GM12878 (cell line): ENCODE measurements at regions not wholly inside any gene's neighbourhood (a gene's known extent, or its start where the extent isn't known, plus 50 kb on each side); places are given as distances from the start of the nearest gene placed in this dataset.

ENCODE experiments used
- ATAC-seq: fragments of 200-7000 bp; cut with Tn5 transposase; 3 replicates; pipeline ENCODE4 v1.9.1; 2020; ENCODE audit warnings: mild to moderate bottlenecking, moderate library complexity
- BruUV-seq: library from RNA; stranded (reverse); fragments of 400-500 nt; replicated peaks from 2 replicates; lab custom pipeline; 2021; lab: Mats Ljungman, UMichigan
- CTCF ChIA-PET: fragments of 300-600 bp; sonication (Branson Sonifier 250); formaldehyde crosslinking; extraction: SDS; loops from one replicate; lab custom pipeline; 2021; ENCODE audit warnings: inconsistent platforms; lab: Yijun Ruan, JAX
- POLR2A ChIA-PET: fragments of 350-600 bp; formaldehyde crosslinking; extraction: SDS; loops from one replicate; lab custom pipeline; 2021; ENCODE audit warnings: inconsistent platforms; lab: Charles Lee
- RAD21 ChIA-PET: fragments of 300-600 bp; sonication (Branson Sonifier 250); formaldehyde crosslinking; loops from one replicate; lab custom pipeline; 2023; ENCODE audit warnings: antibody characterized with exemption; ENCODE audit not compliant: unreplicated experiment; lab: Charles Lee
- SMC1A ChIA-PET: fragments of 300-600 bp; sonication (Branson Sonifier 250); formaldehyde crosslinking; loops from one replicate; lab custom pipeline; 2023; ENCODE audit not compliant: unreplicated experiment, uncharacterized antibody; lab: Charles Lee
- DNase-seq: peaks from one replicate; pipeline ENCODE4 v3.0.0-alpha.2; 2011; ENCODE audit warnings: low read depth, low spot score
- FAIRE-seq: peaks from 3 replicates; lab custom pipeline; 2011; peaks lifted over from hg19 to GRCh38; lab: Jason Lieb, UNC
- H2AFZ ChIP-seq: 2 replicates; pipeline ENCODE4 v1.6.0; 2011; ENCODE audit warnings: low read depth, low read length, control low read depth; ENCODE audit not compliant: control insufficient read depth
- H3K27ac ChIP-seq: 2 replicates; pipeline ENCODE4 v1.5.1; 2011; ENCODE audit warnings: control low read depth; ENCODE audit not compliant: control insufficient read depth, insufficient read depth
- H3K27me3 ChIP-seq, 2 experiments: replicated peaks in 1 of 2; 2 replicates each; pipeline versions ENCODE4 v1.6.0 to v1.6.1; 2011; ENCODE audit warnings: low read length in 1 of 2; ENCODE audit not compliant: control insufficient read depth in 2 of 2, insufficient read depth in 2 of 2
- H3K36me3 ChIP-seq, 2 experiments: 2 replicates each; pipeline ENCODE4 v1.5.1; 2011; ENCODE audit warnings: low read length in 1 of 2; ENCODE audit not compliant: control insufficient read depth in 2 of 2, insufficient read depth in 2 of 2
- H3K4me1 ChIP-seq: 2 replicates; pipeline ENCODE4 v1.6.1; 2011; ENCODE audit warnings: mild to moderate bottlenecking, low read length, moderate library complexity, mixed read lengths; ENCODE audit not compliant: control insufficient read depth, insufficient read depth
- H3K4me2 ChIP-seq: 2 replicates; pipeline ENCODE4 v1.6.0; 2011; ENCODE audit warnings: control low read depth; ENCODE audit not compliant: control insufficient read depth, insufficient read depth
- H3K4me3 ChIP-seq: fragments of 200-600 bp; sonication (generic); 2 replicates; pipeline ENCODE4 v1.5.1; 2016
- H3K79me2 ChIP-seq: 2 replicates; pipeline ENCODE4 v1.6.0; 2011; ENCODE audit warnings: low read length; ENCODE audit not compliant: control insufficient read depth, insufficient read depth
- H3K9ac ChIP-seq: 2 replicates; pipeline ENCODE4 v1.8.0; 2011; ENCODE audit warnings: low read length, control low read depth, mixed read lengths; ENCODE audit not compliant: control insufficient read depth, insufficient read depth
- H3K9me3 ChIP-seq: replicated peaks from 3 replicates; pipeline ENCODE4 v1.5.1; 2011; ENCODE audit warnings: mild to moderate bottlenecking, low read length; ENCODE audit not compliant: control insufficient read depth, insufficient read depth
- H4K20me1 ChIP-seq: 2 replicates; pipeline ENCODE4 v1.6.0; 2011; ENCODE audit not compliant: control insufficient read depth, insufficient read depth
- BACH1 ChIP-seq: fragments of 450-650 bp; IDR thresholded peaks from 2 replicates; pipeline ENCODE4 v1.6.1; 2017; ENCODE audit warnings: mild to moderate bottlenecking, borderline replicate concordance
- GATAD2B ChIP-seq: fragments of 450-650 bp; conservative IDR thresholded peaks from 2 replicates; pipeline ENCODE4 v1.6.1; 2017; ENCODE audit warnings: low read depth, mild to moderate bottlenecking, moderate library complexity
- HDAC2 ChIP-seq: fragments of 200-600 bp; sonication (generic); IDR thresholded peaks from 2 replicates; pipeline ENCODE4 v1.6.1; 2017
- IKZF2 ChIP-seq, 2 experiments: fragments of 450-650 bp; IDR thresholded peaks; 2 replicates each; pipeline ENCODE4 v1.6.1; 2017; ENCODE audit warnings: mild to moderate bottlenecking in 2 of 2, moderate library complexity in 2 of 2
- MYB ChIP-seq: fragments of 150-350 bp; IDR thresholded peaks from 2 replicates; pipeline ENCODE4 v1.6.1; 2014; ENCODE audit warnings: mild to moderate bottlenecking, low read depth, low read length, borderline replicate concordance
- NFIC ChIP-seq: IDR thresholded peaks from 2 replicates; pipeline ENCODE4 v1.6.1; 2012; ENCODE audit warnings: low read depth, mild to moderate bottlenecking, inconsistent platforms, low read length, moderate library complexity
- NR2F1 ChIP-seq: fragments of 450-650 bp; conservative IDR thresholded peaks from 2 replicates; pipeline ENCODE4 v1.6.1; 2017; ENCODE audit warnings: mild to moderate bottlenecking
- SP1 ChIP-seq: IDR thresholded peaks from one replicate; pipeline ENCODE4 v1.6.1; 2011; ENCODE audit warnings: low read depth, low read length
- WRNIP1 ChIP-seq: IDR thresholded peaks from 2 replicates; pipeline ENCODE4 v1.6.1; 2011; ENCODE audit warnings: low read depth, low read length, improper control_type of control experiment, borderline replicate concordance
- YBX1 ChIP-seq: fragments of 450-650 bp; IDR thresholded peaks from 2 replicates; pipeline ENCODE4 v1.6.1; 2016; ENCODE audit warnings: antibody characterized with exemption
- ZNF622 ChIP-seq: fragments of 450-650 bp; IDR thresholded peaks from 2 replicates; pipeline ENCODE4 v1.6.1; 2017; ENCODE audit warnings: mild to moderate bottlenecking, inconsistent platforms
- WGBS: methylation state at CpG from one replicate; pipeline ENCODE4 v1.1.6; 2016; ENCODE audit warnings: low lambda C conversion rate; ENCODE audit not compliant: insufficient replicate concordance, insufficient coverage; ENCODE audit errors: missing lambda C conversion rate; 5-methylcytosine and 5-hydroxymethylcytosine counted together
- in situ Hi-C: fragments of 300-500 bp; cut with MboI; formaldehyde crosslinking; loops from 9 replicates; pipeline ENCODE4 v1.14.3; 2018; ENCODE audit warnings: mixed read lengths
- intact Hi-C: fragments of 100-400 bp; cut with micrococcal nuclease; formaldehyde crosslinking; loops from one replicate; pipeline ENCODE4 v1.14.2; 2022; ENCODE audit not compliant: unreplicated experiment
- TF ChIP-seq, protein P1 (sequence below): IDR thresholded peaks from 2 replicates; pipeline ENCODE4 v1.6.1; 2011; ENCODE audit warnings: low read depth, low read length, improper control_type of control experiment, borderline replicate concordance
- TF ChIP-seq, protein P2 (sequence below): fragments of 450-650 bp; IDR thresholded peaks from 2 replicates; pipeline ENCODE4 v1.6.1; 2017; ENCODE audit warnings: mild to moderate bottlenecking, low read depth, inconsistent platforms; ENCODE audit not compliant: poor library complexity, severe bottlenecking
- TF ChIP-seq, protein P3 (sequence below): fragments of 450-650 bp; conservative IDR thresholded peaks from 2 replicates; pipeline ENCODE4 v1.6.1; 2017; ENCODE audit warnings: mild to moderate bottlenecking, moderate library complexity
- TF ChIP-seq, protein P4 (sequence below): IDR thresholded peaks from 2 replicates; pipeline ENCODE4 v1.6.1; 2012; ENCODE audit warnings: improper control_type of control experiment, low read depth, low read length; ENCODE audit not compliant: insufficient replicate concordance

DNA sequence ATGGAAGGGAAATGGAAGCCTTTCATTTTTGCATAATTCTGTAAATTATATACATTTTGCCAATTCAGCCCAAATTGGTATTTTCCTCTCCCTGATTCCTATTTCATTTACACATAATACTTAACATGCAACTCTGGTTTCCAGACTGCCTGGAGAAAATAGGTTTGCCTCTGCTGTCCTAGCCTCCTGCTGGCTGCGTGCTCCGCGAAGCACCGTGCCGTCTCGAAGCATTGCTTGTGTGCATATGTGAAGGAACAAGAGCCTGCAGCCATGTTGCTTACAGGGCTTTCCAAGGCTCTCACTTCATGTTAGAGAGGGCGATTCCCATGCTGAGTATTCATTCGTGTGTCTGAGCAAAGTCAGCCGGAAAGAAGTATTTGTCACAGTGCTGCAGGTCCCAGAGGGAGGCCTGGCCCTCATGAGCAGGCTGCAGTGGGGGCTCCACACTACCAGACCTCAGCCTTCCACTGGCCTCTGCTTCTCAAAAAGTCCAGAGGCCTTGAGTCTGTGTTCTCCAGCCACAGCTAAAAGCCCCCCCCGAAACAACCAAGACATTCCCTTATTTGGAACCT lies 66.5 kb downstream of the CLRN3 start:
- POLR2A ChIA-PET = no interaction called here
- H3K36me3 ChIP-seq = no peaks in the 10 kb centered on the region
- 47% methylated on average over 10 of the region's 10 CpGs for WGBS
- TF ChIP-seq WRNIP1 (no peak), ZNF622 (no peak), MYB (no peak), SP1 (no peak), HDAC2 (no peak), GATAD2B (no peak), NR2F1 (no peak), IKZF2 (IDR thresholded peaks at IDR 0.05) (no peak), NFIC (no peak), BACH1 (no peak), YBX1 (no peak)
- TF ChIP-seq, protein P1, sequence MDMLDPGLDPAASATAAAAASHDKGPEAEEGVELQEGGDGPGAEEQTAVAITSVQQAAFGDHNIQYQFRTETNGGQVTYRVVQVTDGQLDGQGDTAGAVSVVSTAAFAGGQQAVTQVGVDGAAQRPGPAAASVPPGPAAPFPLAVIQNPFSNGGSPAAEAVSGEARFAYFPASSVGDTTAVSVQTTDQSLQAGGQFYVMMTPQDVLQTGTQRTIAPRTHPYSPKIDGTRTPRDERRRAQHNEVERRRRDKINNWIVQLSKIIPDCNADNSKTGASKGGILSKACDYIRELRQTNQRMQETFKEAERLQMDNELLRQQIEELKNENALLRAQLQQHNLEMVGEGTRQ = no peak
- TF ChIP-seq, protein P2, sequence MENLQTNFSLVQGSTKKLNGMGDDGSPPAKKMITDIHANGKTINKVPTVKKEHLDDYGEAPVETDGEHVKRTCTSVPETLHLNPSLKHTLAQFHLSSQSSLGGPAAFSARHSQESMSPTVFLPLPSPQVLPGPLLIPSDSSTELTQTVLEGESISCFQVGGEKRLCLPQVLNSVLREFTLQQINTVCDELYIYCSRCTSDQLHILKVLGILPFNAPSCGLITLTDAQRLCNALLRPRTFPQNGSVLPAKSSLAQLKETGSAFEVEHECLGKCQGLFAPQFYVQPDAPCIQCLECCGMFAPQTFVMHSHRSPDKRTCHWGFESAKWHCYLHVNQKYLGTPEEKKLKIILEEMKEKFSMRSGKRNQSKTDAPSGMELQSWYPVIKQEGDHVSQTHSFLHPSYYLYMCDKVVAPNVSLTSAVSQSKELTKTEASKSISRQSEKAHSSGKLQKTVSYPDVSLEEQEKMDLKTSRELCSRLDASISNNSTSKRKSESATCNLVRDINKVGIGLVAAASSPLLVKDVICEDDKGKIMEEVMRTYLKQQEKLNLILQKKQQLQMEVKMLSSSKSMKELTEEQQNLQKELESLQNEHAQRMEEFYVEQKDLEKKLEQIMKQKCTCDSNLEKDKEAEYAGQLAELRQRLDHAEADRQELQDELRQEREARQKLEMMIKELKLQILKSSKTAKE = no peak
- TF ChIP-seq, protein P3, sequence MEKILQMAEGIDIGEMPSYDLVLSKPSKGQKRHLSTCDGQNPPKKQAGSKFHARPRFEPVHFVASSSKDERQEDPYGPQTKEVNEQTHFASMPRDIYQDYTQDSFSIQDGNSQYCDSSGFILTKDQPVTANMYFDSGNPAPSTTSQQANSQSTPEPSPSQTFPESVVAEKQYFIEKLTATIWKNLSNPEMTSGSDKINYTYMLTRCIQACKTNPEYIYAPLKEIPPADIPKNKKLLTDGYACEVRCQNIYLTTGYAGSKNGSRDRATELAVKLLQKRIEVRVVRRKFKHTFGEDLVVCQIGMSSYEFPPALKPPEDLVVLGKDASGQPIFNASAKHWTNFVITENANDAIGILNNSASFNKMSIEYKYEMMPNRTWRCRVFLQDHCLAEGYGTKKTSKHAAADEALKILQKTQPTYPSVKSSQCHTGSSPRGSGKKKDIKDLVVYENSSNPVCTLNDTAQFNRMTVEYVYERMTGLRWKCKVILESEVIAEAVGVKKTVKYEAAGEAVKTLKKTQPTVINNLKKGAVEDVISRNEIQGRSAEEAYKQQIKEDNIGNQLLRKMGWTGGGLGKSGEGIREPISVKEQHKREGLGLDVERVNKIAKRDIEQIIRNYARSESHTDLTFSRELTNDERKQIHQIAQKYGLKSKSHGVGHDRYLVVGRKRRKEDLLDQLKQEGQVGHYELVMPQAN = no peak
- TF ChIP-seq, protein P4, sequence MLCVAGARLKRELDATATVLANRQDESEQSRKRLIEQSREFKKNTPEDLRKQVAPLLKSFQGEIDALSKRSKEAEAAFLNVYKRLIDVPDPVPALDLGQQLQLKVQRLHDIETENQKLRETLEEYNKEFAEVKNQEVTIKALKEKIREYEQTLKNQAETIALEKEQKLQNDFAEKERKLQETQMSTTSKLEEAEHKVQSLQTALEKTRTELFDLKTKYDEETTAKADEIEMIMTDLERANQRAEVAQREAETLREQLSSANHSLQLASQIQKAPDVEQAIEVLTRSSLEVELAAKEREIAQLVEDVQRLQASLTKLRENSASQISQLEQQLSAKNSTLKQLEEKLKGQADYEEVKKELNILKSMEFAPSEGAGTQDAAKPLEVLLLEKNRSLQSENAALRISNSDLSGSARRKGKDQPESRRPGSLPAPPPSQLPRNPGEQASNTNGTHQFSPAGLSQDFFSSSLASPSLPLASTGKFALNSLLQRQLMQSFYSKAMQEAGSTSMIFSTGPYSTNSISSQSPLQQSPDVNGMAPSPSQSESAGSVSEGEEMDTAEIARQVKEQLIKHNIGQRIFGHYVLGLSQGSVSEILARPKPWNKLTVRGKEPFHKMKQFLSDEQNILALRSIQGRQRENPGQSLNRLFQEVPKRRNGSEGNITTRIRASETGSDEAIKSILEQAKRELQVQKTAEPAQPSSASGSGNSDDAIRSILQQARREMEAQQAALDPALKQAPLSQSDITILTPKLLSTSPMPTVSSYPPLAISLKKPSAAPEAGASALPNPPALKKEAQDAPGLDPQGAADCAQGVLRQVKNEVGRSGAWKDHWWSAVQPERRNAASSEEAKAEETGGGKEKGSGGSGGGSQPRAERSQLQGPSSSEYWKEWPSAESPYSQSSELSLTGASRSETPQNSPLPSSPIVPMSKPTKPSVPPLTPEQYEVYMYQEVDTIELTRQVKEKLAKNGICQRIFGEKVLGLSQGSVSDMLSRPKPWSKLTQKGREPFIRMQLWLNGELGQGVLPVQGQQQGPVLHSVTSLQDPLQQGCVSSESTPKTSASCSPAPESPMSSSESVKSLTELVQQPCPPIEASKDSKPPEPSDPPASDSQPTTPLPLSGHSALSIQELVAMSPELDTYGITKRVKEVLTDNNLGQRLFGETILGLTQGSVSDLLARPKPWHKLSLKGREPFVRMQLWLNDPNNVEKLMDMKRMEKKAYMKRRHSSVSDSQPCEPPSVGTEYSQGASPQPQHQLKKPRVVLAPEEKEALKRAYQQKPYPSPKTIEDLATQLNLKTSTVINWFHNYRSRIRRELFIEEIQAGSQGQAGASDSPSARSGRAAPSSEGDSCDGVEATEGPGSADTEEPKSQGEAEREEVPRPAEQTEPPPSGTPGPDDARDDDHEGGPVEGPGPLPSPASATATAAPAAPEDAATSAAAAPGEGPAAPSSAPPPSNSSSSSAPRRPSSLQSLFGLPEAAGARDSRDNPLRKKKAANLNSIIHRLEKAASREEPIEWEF = no peak

More for the DNA sequence above, 66.5 kb downstream of the CLRN3 start:
- ChIA-PET SMC1A (no interaction called here), RAD21 (interaction anchor here (1.1 kb wide), 1 partner anchor 27 kb away, joined by 5 read pairs; no protein-coding TSS in a partner anchor), CTCF (no interaction called here)
- H3K4me2 ChIP-seq = no peak overlapping the region
- in situ Hi-C loops = no loop called here
- H4K20me1 ChIP-seq = no peaks in the 10 kb centered on the region
- no peaks in the 10 kb centered on the region for H3K4me1 ChIP-seq
- no peak overlapping the region for H3K27ac ChIP-seq
- H3K4me3 ChIP-seq = no peak overlapping the region
- intact Hi-C loops = no loop called here
- BruUV-seq = no TSS peak
- DNase-seq (no peak), ATAC-seq (no peak), FAIRE-seq (no peak)
- H3K9me3 ChIP-seq = no peaks in the 10 kb centered on the region; the same call in 2 of the 3 replicates
- H2AFZ ChIP-seq = no peak overlapping the region
- H3K27me3 ChIP-seq = no peaks in the 10 kb centered on the region; a peak in 1 of 4 replicates
- no peaks in the 10 kb centered on the region for H3K79me2 ChIP-seq
- no peak overlapping the region for H3K9ac ChIP-seq
